WERI-Rb-1 (cell line): ENCODE measurements at regions not wholly inside any gene's neighbourhood (a gene's known extent, or its start where the extent isn't known, plus 50 kb on each side); places are given as distances from the start of the nearest gene placed in this dataset.

Experiments
- DNase-seq: peaks from one replicate; pipeline ENCODE4 v3.0.0-alpha.2; 2020
- H3K27ac ChIP-seq: fragments of 250-450 bp; sonication (Bioruptor Pico); 2 replicates; pipeline ENCODE4 v1.5.1; 2020; ENCODE audit warnings: mild to moderate bottlenecking, moderate library complexity
- H3K27me3 ChIP-seq: fragments of 250-450 bp; sonication (Bioruptor Pico); 2 replicates; pipeline ENCODE4 v1.5.1; 2021; ENCODE audit warnings: mild to moderate bottlenecking, low read depth, moderate library complexity; ENCODE audit not compliant: insufficient read depth, severe bottlenecking
- H3K36me3 ChIP-seq: fragments of 250-450 bp; sonication (Bioruptor Pico); 2 replicates; pipeline ENCODE4 v1.5.1; 2020; ENCODE audit warnings: mild to moderate bottlenecking, moderate library complexity
- H3K4me3 ChIP-seq: 2 replicates; pipeline ENCODE4 v1.5.1; 2011; ENCODE audit warnings: low read depth, mild to moderate bottlenecking, control low read depth, low read length
- H3K9me3 ChIP-seq: fragments of 250-450 bp; sonication (Bioruptor Pico); 2 replicates; pipeline ENCODE4 v1.5.1; 2021; ENCODE audit warnings: mild to moderate bottlenecking, moderate library complexity; ENCODE audit not compliant: severe bottlenecking
- TF ChIP-seq, protein P1 (sequence below): IDR thresholded peaks from 2 replicates; pipeline ENCODE4 v1.5.1; 2011; ENCODE audit warnings: low read depth, mild to moderate bottlenecking, control low read depth, inconsistent platforms, low read length

GRCh38 chr5:34409373-34409772 is 246.8 kb upstream of the RAI14 start:
- H3K27me3 ChIP-seq, result no peaks in the 10 kb centered on the region
- H3K9me3 ChIP-seq, result no peaks in the 10 kb centered on the region
- DNase-seq, result no peak
- TF ChIP-seq, protein P1, sequence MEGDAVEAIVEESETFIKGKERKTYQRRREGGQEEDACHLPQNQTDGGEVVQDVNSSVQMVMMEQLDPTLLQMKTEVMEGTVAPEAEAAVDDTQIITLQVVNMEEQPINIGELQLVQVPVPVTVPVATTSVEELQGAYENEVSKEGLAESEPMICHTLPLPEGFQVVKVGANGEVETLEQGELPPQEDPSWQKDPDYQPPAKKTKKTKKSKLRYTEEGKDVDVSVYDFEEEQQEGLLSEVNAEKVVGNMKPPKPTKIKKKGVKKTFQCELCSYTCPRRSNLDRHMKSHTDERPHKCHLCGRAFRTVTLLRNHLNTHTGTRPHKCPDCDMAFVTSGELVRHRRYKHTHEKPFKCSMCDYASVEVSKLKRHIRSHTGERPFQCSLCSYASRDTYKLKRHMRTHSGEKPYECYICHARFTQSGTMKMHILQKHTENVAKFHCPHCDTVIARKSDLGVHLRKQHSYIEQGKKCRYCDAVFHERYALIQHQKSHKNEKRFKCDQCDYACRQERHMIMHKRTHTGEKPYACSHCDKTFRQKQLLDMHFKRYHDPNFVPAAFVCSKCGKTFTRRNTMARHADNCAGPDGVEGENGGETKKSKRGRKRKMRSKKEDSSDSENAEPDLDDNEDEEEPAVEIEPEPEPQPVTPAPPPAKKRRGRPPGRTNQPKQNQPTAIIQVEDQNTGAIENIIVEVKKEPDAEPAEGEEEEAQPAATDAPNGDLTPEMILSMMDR, result no peak
- no peaks in the 10 kb centered on the region for H3K36me3 ChIP-seq
- H3K27ac ChIP-seq, result no peak overlapping the region
- no peak overlapping the region for H3K4me3 ChIP-seq

GRCh38 chr5:34410411-34411139 is 245.6 kb upstream of the RAI14 start:
- no peak overlapping the region for H3K4me3 ChIP-seq
- no peaks in the 10 kb centered on the region for H3K36me3 ChIP-seq
- TF ChIP-seq, protein P1, result no peak
- H3K9me3 ChIP-seq, result no peaks in the 10 kb centered on the region
- H3K27me3 ChIP-seq, result no peaks in the 10 kb centered on the region
- no peak overlapping the region for H3K27ac ChIP-seq
- no peak for DNase-seq

DNA sequence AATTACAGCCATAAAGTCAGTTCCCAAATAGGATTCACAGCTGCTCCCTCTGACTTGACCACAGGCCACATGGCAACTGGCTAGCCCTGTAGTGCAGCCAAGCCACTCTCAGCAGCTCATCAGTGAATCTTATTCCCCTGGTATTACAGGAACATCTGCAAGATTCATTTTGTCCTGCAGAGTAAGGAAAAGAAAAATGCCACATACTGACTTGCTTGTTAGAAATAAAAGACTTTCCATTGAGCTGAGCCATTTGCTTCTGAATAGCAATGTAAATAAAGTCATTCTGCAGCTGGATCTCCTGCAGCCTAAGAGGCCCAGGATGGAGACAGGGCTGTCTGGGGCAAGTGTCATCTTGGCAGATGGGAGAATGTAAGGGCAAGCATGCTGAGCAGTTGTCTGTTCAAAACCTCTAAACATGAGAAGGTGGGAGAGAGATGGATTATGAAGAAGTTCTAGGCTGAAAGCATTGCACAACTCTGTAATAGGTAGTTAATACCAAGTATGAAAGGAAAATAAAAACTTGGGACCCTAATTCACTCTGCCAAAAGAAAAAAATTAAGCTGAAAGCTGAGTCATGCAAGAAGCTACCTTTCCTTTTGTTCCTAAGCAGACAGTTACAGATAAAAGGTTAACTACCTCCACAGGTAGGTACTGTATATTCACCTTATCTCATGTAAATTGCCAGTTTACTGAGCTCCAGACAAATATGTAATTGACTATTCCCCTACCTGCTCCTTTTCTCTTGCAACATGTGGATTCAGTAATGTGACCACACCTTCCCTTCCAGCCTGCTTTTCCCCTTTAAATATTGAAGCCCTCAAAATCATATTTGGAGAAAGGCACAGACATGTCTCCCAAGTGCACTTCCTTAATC is 244.4 kb upstream of the RAI14 start:
- no peak overlapping the region for H3K4me3 ChIP-seq
- TF ChIP-seq, protein P1, result no peak
- no peaks in the 10 kb centered on the region for H3K9me3 ChIP-seq
- H3K36me3 ChIP-seq, result no peaks in the 10 kb centered on the region
- H3K27me3 ChIP-seq, result no peaks in the 10 kb centered on the region
- no peak overlapping the region for H3K27ac ChIP-seq
- DNase-seq, result no peak

DNA sequence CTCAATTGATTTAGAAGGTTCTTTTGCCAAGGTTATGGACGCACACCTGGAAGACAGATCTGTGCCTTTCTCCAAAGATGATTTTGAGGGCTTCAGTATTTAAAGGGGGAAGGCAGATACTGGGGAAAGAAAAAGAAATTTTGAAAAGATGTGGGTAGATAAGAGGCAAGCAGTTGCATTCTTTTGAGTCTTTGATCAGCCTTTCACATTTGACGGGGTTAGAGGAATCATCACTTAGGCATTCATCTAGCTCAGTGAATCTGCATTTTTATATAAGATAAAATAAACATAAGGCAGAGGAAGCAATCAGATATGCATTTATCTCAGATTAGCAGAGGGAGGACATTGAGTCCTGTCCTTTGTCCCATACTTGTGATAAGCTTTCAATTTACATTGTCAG is 243.4 kb upstream of the RAI14 start:
- DNase-seq, result no peak
- Histone ChIP-seq H3K36me3 (no peaks in the 10 kb centered on the region), H3K4me3 (no peak overlapping the region), H3K27ac (no peak overlapping the region), H3K9me3 (no peaks in the 10 kb centered on the region), H3K27me3 (no peaks in the 10 kb centered on the region)
- TF ChIP-seq, protein P1, result no peak

- no peak for DNase-seq
- H3K27ac ChIP-seq, result no peak overlapping the region
- peaks cover 5% of the 10 kb centered on the region for H3K9me3 ChIP-seq
- TF ChIP-seq, protein P1, result no peak
- no peaks in the 10 kb centered on the region for H3K36me3 ChIP-seq
- no peak overlapping the region for H3K4me3 ChIP-seq
- H3K27me3 ChIP-seq, result no peaks in the 10 kb centered on the region
These were observed 240.4 kb upstream of the RAI14 start for GRCh38 chr5:34415559-34416198.
